Loucy (cell line): ENCODE measurements at regions not wholly inside any gene's neighbourhood (a gene's known extent, or its start where the extent isn't known, plus 50 kb on each side); places are given as distances from the start of the nearest gene placed in this dataset.

ENCODE experiments used
- H2AFZ ChIP-seq: fragments of 200-600 bp; sonication (generic); 2 replicates; pipeline ENCODE4 v1.6.0; 2016; ENCODE audit warnings: antibody characterized with exemption, mild to moderate bottlenecking, low read length, moderate library complexity
- H3F3A ChIP-seq: fragments of 200-600 bp; 2 replicates; pipeline ENCODE4 v1.6.0; 2016; ENCODE audit warnings: antibody characterized with exemption, low read depth, mild to moderate bottlenecking
- H3K27me3 ChIP-seq: fragments of 200-600 bp; sonication (generic); 2 replicates; pipeline ENCODE4 v1.6.1; 2014; ENCODE audit warnings: low read length, mild to moderate bottlenecking; ENCODE audit not compliant: insufficient read depth, poor library complexity, severe bottlenecking
- H3K36me3 ChIP-seq: fragments of 200-600 bp; sonication (generic); 2 replicates; pipeline ENCODE4 v1.6.1; 2016; ENCODE audit warnings: low read length; ENCODE audit not compliant: insufficient read depth
- H3K4me1 ChIP-seq: fragments of 200-600 bp; sonication (generic); 2 replicates; pipeline ENCODE4 v1.5.1; 2014; ENCODE audit warnings: low read length, mild to moderate bottlenecking; ENCODE audit not compliant: insufficient read depth, poor library complexity, severe bottlenecking
- H3K4me2 ChIP-seq: fragments of 200-600 bp; sonication (generic); 2 replicates; pipeline ENCODE4 v1.6.0; 2014; ENCODE audit warnings: antibody characterized with exemption, low read length, low read depth, mild to moderate bottlenecking; ENCODE audit not compliant: poor library complexity, severe bottlenecking
- H3K4me3 ChIP-seq: fragments of 200-600 bp; sonication (generic); 2 replicates; pipeline ENCODE4 v1.5.1; 2014; ENCODE audit warnings: low read length, mild to moderate bottlenecking, mixed read lengths; ENCODE audit not compliant: poor library complexity, severe bottlenecking
- H3K79me2 ChIP-seq: fragments of 200-600 bp; sonication (generic); 2 replicates; pipeline ENCODE4 v1.6.1; 2014; ENCODE audit warnings: low read length; ENCODE audit not compliant: insufficient read depth
- H3K9ac ChIP-seq: fragments of 200-600 bp; sonication (generic); 2 replicates; pipeline ENCODE4 v1.6.0; 2014; ENCODE audit warnings: mild to moderate bottlenecking, low read depth, low read length, moderate library complexity; ENCODE audit not compliant: poor library complexity, severe bottlenecking
- H3K9me2 ChIP-seq: fragments of 200-600 bp; sonication (generic); replicated peaks from 2 replicates; pipeline ENCODE4 v1.6.1; 2016; ENCODE audit warnings: low read depth, low read length, mixed read lengths
- H3K9me3 ChIP-seq: fragments of 200-600 bp; sonication (generic); 2 replicates; pipeline ENCODE4 v1.6.1; 2014; ENCODE audit warnings: mild to moderate bottlenecking, antibody characterized with exemption, low read length, low read depth; ENCODE audit not compliant: insufficient read depth
- H4K20me1 ChIP-seq: fragments of 200-600 bp; sonication (generic); 2 replicates; pipeline ENCODE4 v1.6.0; 2014; ENCODE audit warnings: antibody characterized with exemption, low read length, mild to moderate bottlenecking; ENCODE audit not compliant: insufficient read depth, poor library complexity, severe bottlenecking
- EZH2phosphoT487 ChIP-seq: fragments of 200-600 bp; IDR thresholded peaks from 2 replicates; pipeline ENCODE4 v1.6.1; 2018; ENCODE audit warnings: antibody characterized with exemption, mild to moderate bottlenecking, moderate library complexity, borderline replicate concordance
- TF ChIP-seq, protein P1 (sequence below): fragments of 200-600 bp; sonication (generic); conservative IDR thresholded peaks from 2 replicates; pipeline ENCODE4 v1.5.1; 2014; ENCODE audit warnings: mild to moderate bottlenecking, antibody characterized with exemption, low read length

DNA sequence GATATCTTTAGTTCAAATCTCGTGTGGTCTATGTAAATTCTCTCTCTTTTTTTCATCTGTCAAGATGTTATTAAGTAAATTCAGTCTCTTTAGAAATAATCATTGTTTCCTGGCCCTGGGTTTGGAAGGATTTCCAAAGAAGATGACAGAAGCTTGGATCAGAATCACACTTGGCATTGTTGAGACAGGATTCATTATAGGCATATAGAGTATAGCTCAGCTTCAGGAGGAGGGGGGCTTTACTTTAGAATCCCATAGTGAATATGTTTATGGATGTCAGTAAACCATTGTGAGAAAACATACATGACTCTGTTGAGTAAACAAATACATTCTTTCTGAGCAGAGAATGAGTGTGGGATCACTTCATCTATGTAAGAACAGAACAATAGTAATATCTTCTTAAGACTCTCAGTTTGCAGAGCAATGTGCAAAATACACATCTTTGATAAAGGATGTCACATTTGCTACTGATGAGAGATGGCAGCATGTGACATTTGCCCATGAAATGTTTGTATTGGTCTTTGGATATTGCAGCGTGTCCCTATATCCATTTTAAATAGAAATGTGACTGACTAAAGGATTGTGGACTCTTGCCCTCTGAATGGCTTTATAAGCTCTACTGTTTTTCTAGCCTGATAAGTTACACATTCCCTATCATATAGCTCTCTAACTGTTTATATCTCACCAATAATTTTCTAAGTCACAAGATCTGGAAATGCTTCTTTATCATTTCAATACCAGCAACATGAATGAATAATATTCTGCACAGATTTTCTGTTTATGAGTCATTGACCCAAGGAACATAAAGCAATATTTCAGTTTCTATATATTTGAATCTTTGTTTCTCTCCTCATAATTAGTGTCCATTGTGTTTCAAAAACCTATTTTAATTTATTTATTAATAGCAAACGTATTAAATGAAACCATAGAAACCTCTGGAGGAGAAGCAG is 95.6 kb upstream of the THRB start:
- TF ChIP-seq EZH2phosphoT487: no peak
- TF ChIP-seq, protein P1, sequence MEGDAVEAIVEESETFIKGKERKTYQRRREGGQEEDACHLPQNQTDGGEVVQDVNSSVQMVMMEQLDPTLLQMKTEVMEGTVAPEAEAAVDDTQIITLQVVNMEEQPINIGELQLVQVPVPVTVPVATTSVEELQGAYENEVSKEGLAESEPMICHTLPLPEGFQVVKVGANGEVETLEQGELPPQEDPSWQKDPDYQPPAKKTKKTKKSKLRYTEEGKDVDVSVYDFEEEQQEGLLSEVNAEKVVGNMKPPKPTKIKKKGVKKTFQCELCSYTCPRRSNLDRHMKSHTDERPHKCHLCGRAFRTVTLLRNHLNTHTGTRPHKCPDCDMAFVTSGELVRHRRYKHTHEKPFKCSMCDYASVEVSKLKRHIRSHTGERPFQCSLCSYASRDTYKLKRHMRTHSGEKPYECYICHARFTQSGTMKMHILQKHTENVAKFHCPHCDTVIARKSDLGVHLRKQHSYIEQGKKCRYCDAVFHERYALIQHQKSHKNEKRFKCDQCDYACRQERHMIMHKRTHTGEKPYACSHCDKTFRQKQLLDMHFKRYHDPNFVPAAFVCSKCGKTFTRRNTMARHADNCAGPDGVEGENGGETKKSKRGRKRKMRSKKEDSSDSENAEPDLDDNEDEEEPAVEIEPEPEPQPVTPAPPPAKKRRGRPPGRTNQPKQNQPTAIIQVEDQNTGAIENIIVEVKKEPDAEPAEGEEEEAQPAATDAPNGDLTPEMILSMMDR: no peak
- no peak overlapping the region for H3K4me2 ChIP-seq
- no peaks in the 10 kb centered on the region for H3K9me3 ChIP-seq
- no peak overlapping the region for H2AFZ ChIP-seq
- H3K36me3 ChIP-seq: no peaks in the 10 kb centered on the region
- H3K9ac ChIP-seq: no peak overlapping the region
- no peaks in the 10 kb centered on the region for H3K4me1 ChIP-seq
- H3K4me3 ChIP-seq: no peak overlapping the region
- no peaks in the 10 kb centered on the region for H4K20me1 ChIP-seq
- H3F3A ChIP-seq: no peaks in the 10 kb centered on the region
- H3K27me3 ChIP-seq: no peaks in the 10 kb centered on the region
- no peaks in the 10 kb centered on the region for H3K79me2 ChIP-seq
- no peaks in the 10 kb centered on the region for H3K9me2 ChIP-seq

DNA sequence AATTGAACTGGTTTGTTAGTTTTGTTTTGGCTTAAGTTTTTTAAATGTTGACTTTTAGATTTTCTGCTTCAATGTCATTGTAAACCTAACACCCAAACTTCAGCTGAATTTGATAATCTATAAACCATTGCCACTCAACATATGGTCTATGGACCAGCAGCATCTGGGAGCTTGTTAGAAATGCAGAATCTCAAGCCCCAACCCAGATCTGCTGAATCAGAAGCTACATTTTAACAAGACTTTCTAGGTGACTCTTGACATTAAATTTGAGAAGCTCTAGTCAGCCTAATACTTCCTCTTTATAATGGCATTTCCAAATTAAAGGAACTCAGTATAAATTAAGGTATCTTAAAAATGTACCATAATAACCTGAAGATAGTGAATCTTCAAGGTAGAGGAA is 96.5 kb upstream of the THRB start:
- Histone ChIP-seq H3K79me2 (no peaks in the 10 kb centered on the region), H3K4me1 (no peaks in the 10 kb centered on the region), H3K4me2 (no peak overlapping the region), H3K9ac (no peak overlapping the region), H3K9me3 (no peaks in the 10 kb centered on the region), H4K20me1 (no peaks in the 10 kb centered on the region), H3K27me3 (no peaks in the 10 kb centered on the region), H3K9me2 (no peaks in the 10 kb centered on the region), H3F3A (no peaks in the 10 kb centered on the region), H3K4me3 (no peak overlapping the region), H2AFZ (no peak overlapping the region), H3K36me3 (no peaks in the 10 kb centered on the region)
- TF ChIP-seq EZH2phosphoT487: no peak

DNA sequence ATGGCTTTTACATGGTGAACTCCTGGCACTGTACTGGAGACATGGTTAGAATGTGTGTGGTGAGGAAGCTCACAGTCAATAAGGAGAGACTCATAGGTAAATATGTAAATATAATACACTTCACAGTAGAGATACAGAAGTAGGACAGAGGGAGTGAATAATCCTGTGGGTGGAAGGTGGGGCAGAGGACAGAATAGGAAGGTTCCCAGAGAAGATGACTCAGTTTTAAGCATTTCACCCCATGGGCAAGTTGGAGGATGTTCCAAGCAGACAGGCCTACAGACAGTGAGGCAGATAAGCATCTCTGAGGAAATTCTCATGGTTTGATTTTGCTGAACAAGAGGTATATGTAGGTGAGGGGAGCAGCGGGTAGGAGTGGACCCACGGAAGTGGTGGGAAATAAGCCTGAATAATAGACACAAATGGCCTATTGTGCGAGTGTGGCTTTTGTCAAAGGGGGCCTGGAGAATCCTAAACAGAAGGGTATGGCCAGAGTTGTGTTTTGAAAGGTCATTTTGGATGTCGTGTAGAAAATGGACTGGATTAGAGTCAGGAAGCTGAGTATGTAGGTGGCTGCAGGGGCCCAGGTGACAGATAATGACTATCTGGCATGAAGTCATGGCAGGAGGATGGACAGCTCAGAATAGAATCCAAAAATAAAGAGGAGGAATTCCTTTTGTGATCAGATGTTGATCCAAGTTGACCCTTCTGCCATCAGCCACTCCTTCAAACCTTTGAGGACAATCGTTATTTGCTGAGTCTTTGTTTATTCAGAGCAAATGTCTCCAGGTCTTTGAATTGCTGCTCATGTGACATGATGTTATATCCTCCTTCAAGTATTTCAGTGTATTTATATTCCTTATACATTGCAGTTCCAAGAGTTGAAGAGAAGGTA is 97.3 kb upstream of the THRB start:
- TF ChIP-seq, protein P1: no peak
- TF ChIP-seq EZH2phosphoT487: no peak
- Histone ChIP-seq H3K79me2 (no peaks in the 10 kb centered on the region), H2AFZ (no peak overlapping the region), H3K4me2 (no peak overlapping the region), H3K4me3 (no peak overlapping the region), H3K4me1 (no peaks in the 10 kb centered on the region), H4K20me1 (no peaks in the 10 kb centered on the region), H3K27me3 (no peaks in the 10 kb centered on the region), H3K9ac (no peak overlapping the region), H3K9me3 (no peaks in the 10 kb centered on the region), H3K36me3 (no peaks in the 10 kb centered on the region), H3K9me2 (no peaks in the 10 kb centered on the region), H3F3A (no peaks in the 10 kb centered on the region)
